ENCODE measurements at regions not wholly inside any gene's neighbourhood (a gene's known extent, or its start where the extent isn't known, plus 50 kb on each side); places are given as distances from the start of the nearest gene placed in this dataset.

- POLR2A ChIA-PET, result no interaction called here
- CTCF ChIA-PET, result interaction anchor here (0.7 to 1.9 kb wide), 4 partner anchors 18 to 188 kb away, joined by 3 to 6 read pairs (median 5); no protein-coding TSS in a partner anchor
- no peak for TF ChIP-seq SUZ12 (IDR thresholded peaks at IDR 0.05)
- no peak for TF ChIP-seq ARNT (IDR thresholded peaks at IDR 0.05)
- TF ChIP-seq PKNOX1 (IDR thresholded peaks at IDR 0.05), result no peak
- no peak for TF ChIP-seq SP1 (IDR thresholded peaks at IDR 0.05)
- TF ChIP-seq BHLHE40 (IDR thresholded peaks at IDR 0.05; ENCODE audit: borderline replicate concordance), result no peak
- no peak for TF ChIP-seq CTBP1 (IDR thresholded peaks at IDR 0.05; ENCODE audit: borderline replicate concordance)
- no peak for TF ChIP-seq TARDBP (IDR thresholded peaks at IDR 0.05)
- no peak for TF ChIP-seq FOXA1 (IDR thresholded peaks at IDR 0.05)
- no peak for TF ChIP-seq FOXM1 (IDR thresholded peaks at IDR 0.05; ENCODE audit: borderline replicate concordance)
- TF ChIP-seq HDGF (IDR thresholded peaks at IDR 0.05; ENCODE audit: borderline replicate concordance), result no peak
- TF ChIP-seq ELF4 (IDR thresholded peaks at IDR 0.05), result no peak
- no peak for TF ChIP-seq FOXK2 (IDR thresholded peaks at IDR 0.05)
- TF ChIP-seq L3MBTL2 (conservative IDR thresholded peaks at IDR 0.05), result no peak
- no peak for TF ChIP-seq LEF1 (IDR thresholded peaks at IDR 0.05; ENCODE audit: borderline replicate concordance)
- TF ChIP-seq ZNF384 (IDR thresholded peaks at IDR 0.05), result no peak
- TF ChIP-seq NFRKB (IDR thresholded peaks at IDR 0.05), result no peak
- DNase-seq (ENCODE audit: extremely low spot score), result no peak
Observed at GRCh38 chr15:85314633-85315032, 65.8 kb upstream of the AKAP13 start.

GRCh38 chr15:85316244-85316934 is 64.0 kb upstream of the AKAP13 start:
- TF ChIP-seq ELF4 (IDR thresholded peaks at IDR 0.05) (no peak), CTBP1 (IDR thresholded peaks at IDR 0.05; ENCODE audit: borderline replicate concordance) (no peak), TARDBP (IDR thresholded peaks at IDR 0.05) (no peak), L3MBTL2 (conservative IDR thresholded peaks at IDR 0.05) (no peak), LEF1 (IDR thresholded peaks at IDR 0.05; ENCODE audit: borderline replicate concordance) (no peak), SP1 (IDR thresholded peaks at IDR 0.05) (no peak), FOXK2 (IDR thresholded peaks at IDR 0.05) (no peak), PKNOX1 (IDR thresholded peaks at IDR 0.05) (no peak), SUZ12 (IDR thresholded peaks at IDR 0.05) (no peak), HDGF (IDR thresholded peaks at IDR 0.05; ENCODE audit: borderline replicate concordance) (no peak)
- ChIA-PET POLR2A (interaction anchor here (0.8 kb wide), 1 partner anchor 64 kb away, joined by 3 read pairs; the partner anchor contains the start of gene AKAP13), CTCF (interaction anchor here (0.7 to 1.9 kb wide), 4 partner anchors 14 to 20 kb away, joined by 3 to 5 read pairs (median 4); no protein-coding TSS in a partner anchor)
- DNase-seq (ENCODE audit: extremely low spot score), result no peak

- DNase-seq (ENCODE audit: extremely low spot score), result no peak
- ChIA-PET POLR2A (no interaction called here), CTCF (interaction anchor here (0.7 to 1.2 kb wide), 3 partner anchors 13 to 96 kb away, joined by 3 to 4 read pairs (median 3); no protein-coding TSS in a partner anchor)
- no peak for TF ChIP-seq L3MBTL2 (conservative IDR thresholded peaks at IDR 0.05)
- TF ChIP-seq ARNT (IDR thresholded peaks at IDR 0.05), result no peak
- TF ChIP-seq PKNOX1 (IDR thresholded peaks at IDR 0.05), result no peak
- TF ChIP-seq BHLHE40 (IDR thresholded peaks at IDR 0.05; ENCODE audit: borderline replicate concordance), result no peak
- no peak for TF ChIP-seq FOXK2 (IDR thresholded peaks at IDR 0.05)
- no peak for TF ChIP-seq CTBP1 (IDR thresholded peaks at IDR 0.05; ENCODE audit: borderline replicate concordance)
- no peak for TF ChIP-seq LEF1 (IDR thresholded peaks at IDR 0.05; ENCODE audit: borderline replicate concordance)
- no peak for TF ChIP-seq SUZ12 (IDR thresholded peaks at IDR 0.05)
- TF ChIP-seq SP1 (IDR thresholded peaks at IDR 0.05), result no peak
- no peak for TF ChIP-seq FOXM1 (IDR thresholded peaks at IDR 0.05; ENCODE audit: borderline replicate concordance)
- no peak for TF ChIP-seq TARDBP (IDR thresholded peaks at IDR 0.05)
- TF ChIP-seq ZNF384 (IDR thresholded peaks at IDR 0.05), result no peak
- no peak for TF ChIP-seq HDGF (IDR thresholded peaks at IDR 0.05; ENCODE audit: borderline replicate concordance)
- TF ChIP-seq FOXA1 (IDR thresholded peaks at IDR 0.05), result no peak
- no peak for TF ChIP-seq NFRKB (IDR thresholded peaks at IDR 0.05)
- no peak for TF ChIP-seq ELF4 (IDR thresholded peaks at IDR 0.05)
Observed at GRCh38 chr15:85318048-85318731, 62.2 kb upstream of the AKAP13 start.

- ChIA-PET CTCF (interaction anchor here (0.7 to 0.9 kb wide), 4 partner anchors 12 to 96 kb away, joined by 3 read pairs; no protein-coding TSS in a partner anchor), POLR2A (no interaction called here)
- TF ChIP-seq CTBP1 (IDR thresholded peaks at IDR 0.05; ENCODE audit: borderline replicate concordance) (no peak), FOXA1 (IDR thresholded peaks at IDR 0.05) (no peak), LEF1 (IDR thresholded peaks at IDR 0.05; ENCODE audit: borderline replicate concordance) (no peak), ELF4 (IDR thresholded peaks at IDR 0.05) (no peak), ZNF384 (IDR thresholded peaks at IDR 0.05) (no peak), PKNOX1 (IDR thresholded peaks at IDR 0.05) (no peak), ARNT (IDR thresholded peaks at IDR 0.05) (no peak), TARDBP (IDR thresholded peaks at IDR 0.05) (no peak), FOXM1 (IDR thresholded peaks at IDR 0.05; ENCODE audit: borderline replicate concordance) (no peak), HDGF (IDR thresholded peaks at IDR 0.05; ENCODE audit: borderline replicate concordance) (no peak), L3MBTL2 (conservative IDR thresholded peaks at IDR 0.05) (no peak), NFRKB (IDR thresholded peaks at IDR 0.05) (no peak), SUZ12 (IDR thresholded peaks at IDR 0.05) (no peak), SP1 (IDR thresholded peaks at IDR 0.05) (no peak), FOXK2 (IDR thresholded peaks at IDR 0.05) (no peak), BHLHE40 (IDR thresholded peaks at IDR 0.05; ENCODE audit: borderline replicate concordance) (no peak)
- DNase-seq (ENCODE audit: extremely low spot score), result no peak
Observed at GRCh38 chr15:85318732-85319076, 61.7 kb upstream of the AKAP13 start.

Measured in HEK293T (cell line).